Left lobe of liver (tissue), 2 donors: ENCODE measurements at regions not wholly inside any gene's neighbourhood (a gene's known extent, or its start where the extent isn't known, plus 50 kb on each side); places are given as distances from the start of the nearest gene placed in this dataset.

Experiments
- ATAC-seq: fragments of 200-7000 bp; cut with Tn5 transposase; one replicate; pipeline ENCODE4 v1.9.1; 2020; ENCODE audit warnings: mild to moderate bottlenecking, moderate library complexity
- DNase-seq: peaks from one replicate; pipeline ENCODE4 v3.0.0-alpha.2; 2020; ENCODE audit warnings: low spot score
- donor health status: DM: no; HTN: no; CAD: no; lungs with moderate emphysema.
- donor health status: DM: no; HTN: yes; CAD: no.

- ATAC-seq (no peak), DNase-seq (peak; percentile 11)
Measured at GRCh38 chr19:33946535-33947264, 150.0 kb downstream of the KCTD15 start.

GRCh38 chr19:33947265-33947964 is 150.7 kb downstream of the KCTD15 start:
- DNase-seq: peak; percentile 30

GRCh38 chr19:33948651-33949335 is 152.1 kb downstream of the KCTD15 start:
- peak; percentile 19 for DNase-seq
- ATAC-seq: no peak

More at GRCh38 chr19:33947265-33947964, 150.7 kb downstream of the KCTD15 start:
- ATAC-seq: peak; percentile 31

GRCh38 chr19:33950091-33950750 is 153.6 kb downstream of the KCTD15 start:
- ATAC-seq: no peak

GRCh38 chr19:33953023-33953422 is 156.4 kb downstream of the KCTD15 start:
- no peak for ATAC-seq
- DNase-seq: peak; percentile 29

More at GRCh38 chr19:33950091-33950750, 153.6 kb downstream of the KCTD15 start:
- peak; percentile 29 for DNase-seq

- no peak for DNase-seq
- no peak for ATAC-seq
Measured at GRCh38 chr19:33953592-33953991, 156.9 kb downstream of the KCTD15 start.

- DNase-seq (peak; percentile 5), ATAC-seq (no peak)
Measured at GRCh38 chr19:33954686-33955085, 158.0 kb downstream of the KCTD15 start.

- DNase-seq (peak; percentile 23), ATAC-seq (no peak)
Measured at GRCh38 chr19:33956941-33957340, 160.3 kb downstream of the KCTD15 start.

- DNase-seq: no peak
- no peak for ATAC-seq
Measured at GRCh38 chr19:33957804-33958203, 161.1 kb downstream of the KCTD15 start.

- ATAC-seq (no peak), DNase-seq (no peak)
Measured at GRCh38 chr19:33960566-33960965, 163.9 kb downstream of the KCTD15 start.

- no peak for ATAC-seq
- DNase-seq: no peak
Measured at GRCh38 chr19:33962161-33962560, 165.5 kb downstream of the KCTD15 start.

- ATAC-seq (no peak), DNase-seq (peak; percentile 28)
Measured at GRCh38 chr19:33963514-33963913, 166.8 kb downstream of the KCTD15 start.

GRCh38 chr19:33971073-33971472 is 174.4 kb downstream of the KCTD15 start:
- ATAC-seq: no peak
- no peak for DNase-seq

GRCh38 chr19:33977756-33978685 is 181.4 kb downstream of the KCTD15 start:
- DNase-seq (no peak), ATAC-seq (no peak)

GRCh38 chr19:33982706-33983105 is 186.0 kb downstream of the KCTD15 start:
- DNase-seq: no peak

GRCh38 chr19:33988601-33989000 is 183.7 kb upstream of the LSM14A start:
- ATAC-seq (no peak), DNase-seq (no peak)

More at GRCh38 chr19:33982706-33983105, 186.0 kb downstream of the KCTD15 start:
- ATAC-seq: no peak

GRCh38 chr19:33997690-33998089 is 174.6 kb upstream of the LSM14A start:
- no peak for DNase-seq
- no peak for ATAC-seq

GRCh38 chr19:33998302-33998701 is 174.0 kb upstream of the LSM14A start:
- ATAC-seq: no peak
- DNase-seq: no peak

GRCh38 chr19:33998739-33999345 is 173.5 kb upstream of the LSM14A start:
- no peak for ATAC-seq
- DNase-seq: no peak

- no peak for ATAC-seq
Measured at GRCh38 chr19:34017024-34017423, 155.3 kb upstream of the LSM14A start.

More at GRCh38 chr19:34017024-34017423, 155.3 kb upstream of the LSM14A start:
- DNase-seq: no peak
